Right lung (tissue), 2 donors: ENCODE measurements at regions not wholly inside any gene's neighbourhood (a gene's known extent, or its start where the extent isn't known, plus 50 kb on each side); places are given as distances from the start of the nearest gene placed in this dataset.
A peak's percentile ranks its signal among the peaks of the same experiment; 100 is the strongest.

Experiments used
- DNase-seq, 2 donors: peaks; one replicate each; pipeline ENCODE4 v3.0.0-alpha.2; 2013

DNA sequence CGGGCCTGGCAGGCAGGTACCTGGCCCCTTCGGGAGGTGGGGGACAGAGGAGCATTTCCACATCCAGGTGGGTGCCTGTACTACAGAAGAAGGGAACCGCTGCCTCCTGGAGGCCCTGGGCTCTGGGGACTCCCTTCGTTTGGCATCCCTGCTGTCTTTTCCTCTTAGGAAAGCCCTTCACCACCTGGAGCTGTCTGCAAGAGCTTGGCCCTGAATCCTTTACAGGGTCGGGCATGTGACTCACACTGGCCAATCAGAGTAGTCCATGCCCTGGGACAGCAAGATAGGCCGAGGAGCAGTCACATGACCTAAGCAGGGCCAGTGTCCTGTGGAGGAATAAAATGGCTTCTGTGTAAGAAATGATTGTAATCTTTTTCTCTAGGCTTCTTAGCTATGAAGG is 224.9 kb downstream of the ANKRD60 start:
- DNase-seq = no peak

GRCh38 chr20:58002901-58003300 is 225.6 kb downstream of the ANKRD60 start:
- no peak for DNase-seq

- DNase-seq = no peak
These were observed 226.5 kb downstream of the ANKRD60 start for GRCh38 chr20:58001946-58002345.

DNA sequence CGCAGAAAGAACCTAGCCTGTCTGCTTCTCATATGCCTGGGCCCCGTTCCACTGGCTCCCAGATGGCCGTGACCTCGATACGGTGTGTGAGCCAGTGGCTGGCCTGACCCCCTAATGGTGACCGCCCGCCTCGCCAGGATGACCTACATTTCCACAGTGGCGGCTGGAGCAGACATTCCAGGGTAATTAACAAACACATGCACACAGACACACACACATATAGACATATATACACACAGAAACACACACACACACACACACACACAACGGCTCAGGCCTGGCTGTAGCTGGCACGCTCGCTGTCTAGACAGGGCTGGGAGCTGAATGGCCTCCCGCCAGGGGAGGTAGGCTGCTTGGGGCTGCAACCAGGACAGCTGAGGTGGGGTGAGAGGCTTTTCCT is 227.1 kb downstream of the ANKRD60 start:
- DNase-seq = peak in 1 of 2 donors; percentile 18

GRCh38 chr20:58000861-58001260 is 227.6 kb downstream of the ANKRD60 start:
- DNase-seq = no peak

DNA sequence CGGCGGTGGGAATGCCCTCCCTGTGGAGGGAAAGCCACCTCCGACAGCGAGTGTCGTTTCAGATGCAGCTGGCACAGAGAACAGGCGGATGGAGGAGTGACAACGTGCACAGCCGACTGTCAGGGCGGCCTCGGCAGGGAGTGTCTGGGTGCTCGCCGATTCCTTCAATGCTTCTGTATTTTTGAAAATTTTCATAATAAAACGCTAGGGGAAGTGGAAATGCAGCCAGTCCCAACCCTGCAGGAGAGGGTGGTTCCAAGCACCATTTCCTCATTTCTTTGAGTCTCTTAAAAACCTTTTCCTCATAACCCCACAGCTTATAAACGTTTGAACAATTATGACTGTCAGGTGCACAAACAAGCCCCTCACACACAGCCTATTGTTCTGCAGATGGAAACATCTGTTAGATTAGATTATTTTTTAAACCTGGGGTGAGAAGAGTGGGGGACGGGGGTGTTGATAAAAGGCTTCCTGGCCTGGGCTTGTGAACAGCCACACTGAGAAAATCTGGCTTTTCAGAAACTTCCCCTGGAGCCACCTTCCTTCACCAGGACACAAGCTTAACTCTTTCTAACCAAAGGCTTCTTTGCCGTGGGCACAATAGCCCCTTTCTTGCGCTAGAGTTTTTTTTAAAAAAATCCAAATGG is 228.9 kb downstream of the ANKRD60 start:
- peak in 1 of 2 donors; percentile 11 for DNase-seq

GRCh38 chr20:57998981-57999464 is 229.4 kb downstream of the ANKRD60 start:
- DNase-seq = no peak

- DNase-seq = no peak
These were observed 230.2 kb downstream of the ANKRD60 start for GRCh38 chr20:57998276-57998675.

DNA sequence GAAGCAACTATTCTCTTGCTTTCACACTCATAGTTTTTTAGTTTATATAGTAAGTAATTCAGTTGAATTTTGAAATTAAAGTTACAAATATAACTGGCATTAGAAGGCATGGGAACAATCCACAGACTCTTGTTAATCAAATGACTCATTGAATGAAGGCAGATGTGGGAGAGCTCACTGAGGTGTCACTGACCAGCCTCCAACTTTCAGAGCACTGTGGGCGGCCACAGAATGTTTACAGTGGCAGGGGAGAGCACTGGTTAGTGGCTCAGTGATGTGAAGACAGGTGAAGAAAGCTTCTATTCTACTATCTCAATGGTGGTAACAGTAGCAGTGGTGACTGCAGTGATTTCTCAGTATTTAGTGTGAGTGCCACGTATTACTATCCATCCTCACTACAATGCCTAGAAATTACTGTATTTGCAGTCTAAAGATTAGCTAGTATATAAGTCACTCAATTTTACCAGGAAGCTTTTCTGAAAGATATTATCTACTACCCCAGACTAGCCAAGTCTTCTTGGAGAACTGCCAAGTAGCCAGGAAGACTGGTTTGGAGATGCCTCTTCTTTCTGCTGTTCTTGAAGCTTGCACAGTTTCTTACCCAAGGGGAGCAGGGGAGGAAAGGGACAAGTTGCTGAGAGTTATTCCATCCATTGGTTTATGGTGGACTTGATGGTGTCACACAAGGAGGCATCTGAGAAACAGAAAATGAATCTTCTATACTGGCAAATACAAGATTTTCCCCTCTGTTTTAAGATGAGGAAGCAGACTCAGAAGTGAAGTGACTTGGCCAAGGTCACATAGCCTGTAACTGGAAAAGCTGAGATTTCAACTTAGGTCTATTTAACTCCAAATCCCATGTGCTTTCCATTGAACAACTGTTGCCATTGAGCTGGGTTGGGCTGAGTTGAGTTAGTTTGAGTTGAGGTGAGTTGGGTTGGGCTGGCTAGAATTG is 231.2 kb downstream of the ANKRD60 start:
- DNase-seq = no peak

- no peak for DNase-seq
These were observed 232.0 kb downstream of the ANKRD60 start for GRCh38 chr20:57996465-57996864.

GRCh38 chr20:57995381-57995977 is 233.0 kb downstream of the ANKRD60 start:
- DNase-seq = peak in 1 of 2 donors; percentile 9

GRCh38 chr20:57993716-57994431 is 234.6 kb downstream of the ANKRD60 start:
- DNase-seq = no peak

DNA sequence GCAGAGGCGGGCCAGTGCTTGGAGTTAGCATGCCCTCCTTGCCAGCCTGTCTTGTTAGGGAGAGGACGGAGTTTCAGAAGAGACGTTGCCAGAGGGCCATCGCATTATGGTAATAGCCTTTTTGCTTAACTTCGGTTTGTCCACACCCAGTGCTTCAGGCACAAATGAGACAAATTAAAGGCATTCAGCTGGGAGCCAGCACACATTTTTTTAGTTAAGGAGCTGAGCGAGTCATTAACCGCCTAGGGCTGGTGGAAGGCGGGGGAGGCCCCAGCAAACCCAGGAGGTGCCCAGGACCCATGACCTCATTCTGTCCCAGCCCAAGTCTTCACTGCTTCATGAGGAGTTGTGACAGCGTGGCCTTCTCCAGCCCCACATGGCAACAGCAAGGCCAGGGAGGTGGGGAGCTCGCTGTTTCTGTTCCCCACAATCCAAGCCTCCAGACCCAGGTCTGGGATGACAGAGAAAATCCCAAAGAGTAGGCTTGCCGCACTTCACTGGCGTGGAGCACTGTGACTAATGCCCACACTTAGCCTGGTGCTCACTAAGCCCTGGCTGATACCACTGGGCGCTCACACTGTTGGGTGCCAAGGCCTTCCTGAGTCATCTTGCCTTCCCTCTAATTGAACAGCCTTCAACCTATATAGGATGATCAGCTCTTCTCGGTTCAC is 237.1 kb downstream of the ANKRD60 start:
- DNase-seq = no peak

DNA sequence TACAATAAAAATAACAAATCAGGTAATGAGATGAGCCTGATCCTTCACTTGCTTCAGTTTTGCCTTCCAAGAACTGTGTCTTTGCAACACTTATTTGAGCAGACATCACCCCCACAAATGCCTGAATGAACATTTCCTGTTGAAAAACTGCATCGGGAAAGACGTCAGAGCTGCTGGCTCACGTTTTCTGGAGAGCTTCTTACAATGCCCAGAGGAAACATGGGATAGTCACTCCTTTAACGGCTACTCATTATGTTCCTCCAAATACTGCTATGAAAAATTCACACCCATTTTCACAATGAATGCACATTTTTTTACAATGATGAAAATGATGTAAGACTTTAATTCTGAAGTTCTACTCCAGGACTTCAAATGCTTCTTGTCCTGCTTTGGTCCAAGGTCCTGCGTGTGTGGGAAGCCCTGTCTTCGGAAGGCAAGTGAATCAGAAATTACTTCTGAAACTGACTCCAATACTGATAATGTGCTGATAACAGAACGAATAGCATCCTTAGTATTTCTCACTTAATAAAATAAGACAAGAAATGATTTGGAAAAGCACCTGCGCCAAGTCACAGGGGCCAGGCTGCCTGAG is 238.0 kb downstream of the ANKRD60 start:
- DNase-seq = peak in 1 of 2 donors; percentile 18

GRCh38 chr20:57988828-57989227 is 239.6 kb downstream of the ANKRD60 start:
- no peak for DNase-seq

DNA sequence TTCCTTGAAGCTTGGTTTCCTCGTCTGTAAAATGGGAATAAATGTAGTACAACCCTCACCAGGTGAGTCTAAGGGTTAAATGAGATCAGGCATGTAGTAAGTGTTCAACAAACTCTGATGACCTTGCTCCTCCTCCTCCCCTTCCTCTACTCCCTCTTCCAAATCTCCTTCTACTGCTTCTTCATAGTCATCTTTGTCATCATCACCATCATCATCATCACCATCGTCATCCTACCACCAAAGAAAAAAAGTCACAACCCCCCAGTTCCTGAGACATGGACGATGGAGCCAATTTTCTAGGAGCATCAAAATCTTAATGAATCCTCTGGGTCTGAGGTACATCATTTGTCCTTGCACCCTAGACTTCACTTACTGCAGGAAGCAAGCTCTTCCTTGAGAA is 240.0 kb downstream of the ANKRD60 start:
- no peak for DNase-seq

- no peak for DNase-seq
These were observed 240.8 kb downstream of the ANKRD60 start for GRCh38 chr20:57987659-57988058.

- DNase-seq = no peak
These were observed 241.8 kb downstream of the ANKRD60 start for GRCh38 chr20:57986666-57987065.

DNA sequence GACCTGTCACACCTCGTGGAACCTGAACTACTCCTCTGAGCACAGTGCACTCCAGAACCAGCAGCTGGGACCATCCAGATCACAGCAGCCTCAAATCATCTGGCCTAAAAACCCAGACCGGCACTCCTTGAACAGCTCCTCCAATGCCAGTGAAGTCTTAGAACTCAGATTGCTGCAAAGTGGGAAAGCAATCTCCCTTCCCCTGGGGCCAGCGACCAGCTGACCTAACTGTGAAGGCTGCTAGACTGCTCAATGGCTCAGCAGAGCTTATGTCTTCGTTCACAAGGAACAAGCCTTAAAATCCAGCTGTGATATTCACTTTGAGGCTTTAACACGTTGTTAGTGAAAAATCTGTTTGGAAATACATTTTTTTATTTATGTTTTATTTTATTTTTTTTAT is 243.2 kb downstream of the ANKRD60 start:
- DNase-seq = no peak

DNA sequence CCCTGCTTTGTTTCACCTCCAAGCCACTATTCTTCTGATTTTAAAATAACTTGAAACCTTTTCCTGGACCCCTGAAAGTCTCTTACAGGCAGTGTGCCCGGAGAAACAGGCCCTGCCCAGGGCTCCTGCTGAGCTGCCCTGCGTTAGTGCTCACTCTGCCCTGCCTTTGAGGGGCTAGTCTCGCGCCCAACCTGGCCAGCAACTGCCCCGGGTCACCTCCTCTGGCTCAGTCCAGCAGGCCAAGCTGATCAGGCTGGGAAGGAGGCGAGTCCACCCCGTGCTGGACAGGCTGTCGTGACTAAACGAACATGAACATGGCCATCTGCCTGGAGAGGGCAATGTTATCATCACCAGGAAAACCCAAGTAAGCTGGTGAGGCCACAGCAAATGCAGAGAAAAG is 245.4 kb downstream of the ANKRD60 start:
- no peak for DNase-seq

- no peak for DNase-seq
These were observed 247.9 kb downstream of the ANKRD60 start for GRCh38 chr20:57980506-57980905.
